OCI-LY1 (cell line): ENCODE measurements at regions not wholly inside any gene's neighbourhood (a gene's known extent, or its start where the extent isn't known, plus 50 kb on each side); places are given as distances from the start of the nearest gene placed in this dataset.

Experiments
- EZH2 ChIP-seq: fragments of 200-600 bp; sonication (generic), shearing (Covaris generic); IDR thresholded peaks from 2 replicates; pipeline ENCODE4 v1.8.0; 2017; ENCODE audit warnings: borderline replicate concordance, mixed run types, mild to moderate bottlenecking, antibody characterized with exemption, low read length, moderate library complexity, mixed read lengths
- TF ChIP-seq, protein P1 (sequence below): fragments of 200-600 bp; sonication (generic), shearing (Covaris generic); IDR thresholded peaks from 2 replicates; pipeline ENCODE4 v1.5.1; 2017; ENCODE audit warnings: mild to moderate bottlenecking, antibody characterized with exemption, low read length, moderate library complexity, mixed read lengths

DNA sequence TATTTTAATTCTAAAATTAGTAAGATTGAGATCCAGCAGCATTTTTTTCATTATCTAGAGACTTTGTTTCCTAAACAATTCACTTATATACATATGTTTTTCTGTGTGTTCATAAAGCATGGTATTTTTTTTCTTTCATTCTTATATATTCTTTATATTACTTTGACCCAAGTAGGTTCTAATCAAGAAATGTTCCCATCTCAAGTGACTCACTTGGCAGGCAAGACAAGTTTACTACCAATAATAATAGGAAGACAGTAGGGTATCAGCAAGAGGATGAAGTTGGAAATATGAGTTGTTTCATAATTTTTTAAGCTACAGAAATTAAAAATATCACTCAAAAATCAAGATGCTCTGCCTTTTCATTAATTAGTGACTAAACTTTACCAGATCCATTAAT is 613.4 kb upstream of the ATP2B1 start:
- TF ChIP-seq, protein P1, sequence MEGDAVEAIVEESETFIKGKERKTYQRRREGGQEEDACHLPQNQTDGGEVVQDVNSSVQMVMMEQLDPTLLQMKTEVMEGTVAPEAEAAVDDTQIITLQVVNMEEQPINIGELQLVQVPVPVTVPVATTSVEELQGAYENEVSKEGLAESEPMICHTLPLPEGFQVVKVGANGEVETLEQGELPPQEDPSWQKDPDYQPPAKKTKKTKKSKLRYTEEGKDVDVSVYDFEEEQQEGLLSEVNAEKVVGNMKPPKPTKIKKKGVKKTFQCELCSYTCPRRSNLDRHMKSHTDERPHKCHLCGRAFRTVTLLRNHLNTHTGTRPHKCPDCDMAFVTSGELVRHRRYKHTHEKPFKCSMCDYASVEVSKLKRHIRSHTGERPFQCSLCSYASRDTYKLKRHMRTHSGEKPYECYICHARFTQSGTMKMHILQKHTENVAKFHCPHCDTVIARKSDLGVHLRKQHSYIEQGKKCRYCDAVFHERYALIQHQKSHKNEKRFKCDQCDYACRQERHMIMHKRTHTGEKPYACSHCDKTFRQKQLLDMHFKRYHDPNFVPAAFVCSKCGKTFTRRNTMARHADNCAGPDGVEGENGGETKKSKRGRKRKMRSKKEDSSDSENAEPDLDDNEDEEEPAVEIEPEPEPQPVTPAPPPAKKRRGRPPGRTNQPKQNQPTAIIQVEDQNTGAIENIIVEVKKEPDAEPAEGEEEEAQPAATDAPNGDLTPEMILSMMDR = no peak
- no peak for TF ChIP-seq EZH2
